HS-27A (cell line): ENCODE measurements at regions not wholly inside any gene's neighbourhood (a gene's known extent, or its start where the extent isn't known, plus 50 kb on each side); places are given as distances from the start of the nearest gene placed in this dataset.

Experiments
- DNase-seq: peaks from one replicate; pipeline ENCODE4 v3.0.0-alpha.2; 2012; ENCODE audit warnings: low read depth, missing footprints

- no peak for DNase-seq
These were observed 97.6 kb upstream of the PPP2R3A start for GRCh38 chr3:135867911-135868310.

- no peak for DNase-seq
These were observed 96.7 kb upstream of the PPP2R3A start for GRCh38 chr3:135868801-135869200.

- DNase-seq, result no peak
These were observed 96.0 kb upstream of the PPP2R3A start for GRCh38 chr3:135869439-135870105.

- no peak for DNase-seq
These were observed 94.2 kb upstream of the PPP2R3A start for GRCh38 chr3:135871311-135871710.

GRCh38 chr3:135874035-135874434 lies 91.5 kb upstream of the PPP2R3A start:
- no peak for DNase-seq

GRCh38 chr3:135878501-135878900 lies 87.0 kb upstream of the PPP2R3A start:
- no peak for DNase-seq

GRCh38 chr3:135885885-135886284 lies 79.6 kb upstream of the PPP2R3A start:
- DNase-seq, result no peak

- peak; percentile 71 for DNase-seq
These were observed 78.3 kb upstream of the PPP2R3A start for GRCh38 chr3:135887220-135887619.

- no peak for DNase-seq
These were observed 76.1 kb upstream of the PPP2R3A start for GRCh38 chr3:135889443-135889842.

GRCh38 chr3:135891121-135891520 lies 74.4 kb upstream of the PPP2R3A start:
- DNase-seq, result no peak

- peak; percentile 69 for DNase-seq
These were observed 70.3 kb upstream of the PPP2R3A start for GRCh38 chr3:135895106-135895733.

- DNase-seq, result no peak
These were observed 69.8 kb upstream of the PPP2R3A start for GRCh38 chr3:135895734-135896121.

GRCh38 chr3:135896613-135897012 lies 68.9 kb upstream of the PPP2R3A start:
- peak; percentile 88 for DNase-seq

GRCh38 chr3:135897715-135898114 lies 67.8 kb upstream of the PPP2R3A start:
- no peak for DNase-seq

GRCh38 chr3:135898774-135899173 lies 66.8 kb upstream of the PPP2R3A start:
- no peak for DNase-seq

- no peak for DNase-seq
These were observed 60.3 kb upstream of the PPP2R3A start for GRCh38 chr3:135905058-135905724.

GRCh38 chr3:135907422-135908165 lies 57.9 kb upstream of the PPP2R3A start:
- no peak for DNase-seq

- no peak for DNase-seq
These were observed 57.3 kb upstream of the PPP2R3A start for GRCh38 chr3:135908225-135908624.

- no peak for DNase-seq
These were observed 56.8 kb upstream of the PPP2R3A start for GRCh38 chr3:135908737-135909136.

- no peak for DNase-seq
These were observed 54.4 kb upstream of the PPP2R3A start for GRCh38 chr3:135911110-135911509.

GRCh38 chr3:135915206-135915605 lies 50.3 kb upstream of the PPP2R3A start:
- no peak for DNase-seq
